DOHH2 (cell line): ENCODE measurements at regions not wholly inside any gene's neighbourhood (a gene's known extent, or its start where the extent isn't known, plus 50 kb on each side); places are given as distances from the start of the nearest gene placed in this dataset.

Source experiments
- H3F3A ChIP-seq: fragments of 200-600 bp; sonication (generic), shearing (Covaris generic); 2 replicates; pipeline ENCODE4 v1.6.0; 2016; ENCODE audit warnings: antibody characterized with exemption, mild to moderate bottlenecking; ENCODE audit not compliant: control insufficient read depth, insufficient read depth
- H3K27ac ChIP-seq: fragments of 200-600 bp; sonication (generic); 2 replicates; pipeline ENCODE4 v1.5.1; 2014; ENCODE audit warnings: low read depth, mild to moderate bottlenecking, low read length, moderate library complexity
- H3K27me3 ChIP-seq: fragments of 200-600 bp; sonication (generic); 2 replicates; pipeline ENCODE4 v1.6.1; 2014; ENCODE audit warnings: mild to moderate bottlenecking, low read length, mixed read lengths; ENCODE audit not compliant: control insufficient read depth
- H3K36me3 ChIP-seq: fragments of 200-600 bp; sonication (generic); 2 replicates; pipeline ENCODE4 v1.6.1; 2014; ENCODE audit warnings: mild to moderate bottlenecking, low read length, moderate library complexity, mixed read lengths; ENCODE audit not compliant: control insufficient read depth
- H3K4me1 ChIP-seq: fragments of 200-600 bp; sonication (generic); 2 replicates; pipeline ENCODE4 v1.6.1; 2014; ENCODE audit warnings: mild to moderate bottlenecking, low read length, mixed read lengths; ENCODE audit not compliant: control insufficient read depth
- H3K4me2 ChIP-seq: fragments of 200-600 bp; sonication (generic); 2 replicates; pipeline ENCODE4 v1.6.0; 2014; ENCODE audit warnings: mild to moderate bottlenecking, low read length, moderate library complexity
- H3K4me3 ChIP-seq: fragments of 200-600 bp; sonication (generic); 2 replicates; pipeline ENCODE4 v1.5.1; 2014; ENCODE audit warnings: mild to moderate bottlenecking, low read length, mixed read lengths
- H3K79me2 ChIP-seq: fragments of 200-600 bp; sonication (generic); 2 replicates; pipeline ENCODE4 v1.6.1; 2014; ENCODE audit warnings: mild to moderate bottlenecking, low read length, mixed read lengths; ENCODE audit not compliant: control insufficient read depth
- H3K9me2 ChIP-seq: fragments of 200-600 bp; sonication (generic); replicated peaks from 2 replicates; pipeline ENCODE4 v1.6.1; 2014; ENCODE audit warnings: mild to moderate bottlenecking, low read length, mixed read lengths; ENCODE audit not compliant: control insufficient read depth
- H3K9me3 ChIP-seq: fragments of 200-600 bp; sonication (generic); 2 replicates; pipeline ENCODE4 v1.6.1; 2014; ENCODE audit warnings: antibody characterized with exemption, low read length, mixed read lengths; ENCODE audit not compliant: control insufficient read depth, insufficient read depth
- H4K20me1 ChIP-seq: fragments of 200-600 bp; sonication (generic); 2 replicates; pipeline ENCODE4 v1.6.0; 2014; ENCODE audit warnings: low read depth, mild to moderate bottlenecking, antibody characterized with exemption, low read length, moderate library complexity; ENCODE audit not compliant: control insufficient read depth, insufficient read depth
- CTCF ChIP-seq: fragments of 200-600 bp; sonication (generic); IDR thresholded peaks from one replicate; pipeline ENCODE4 v1.5.1; 2014; ENCODE audit warnings: antibody characterized with exemption, mild to moderate bottlenecking, low read depth, low read length; ENCODE audit not compliant: poor library complexity, severe bottlenecking
- EZH2phosphoT487 ChIP-seq: fragments of 200-600 bp; sonication (generic); IDR thresholded peaks from 2 replicates; pipeline ENCODE4 v1.6.1; 2017; ENCODE audit warnings: borderline replicate concordance, mild to moderate bottlenecking, antibody characterized with exemption, low read length, moderate library complexity, mixed read lengths

GRCh38 chr2:203610558-203610957, 75.5 kb upstream of the RAPH1 start:
- H3K4me2 ChIP-seq: no peak overlapping the region
- no peaks in the 10 kb centered on the region for H3K9me2 ChIP-seq
- H3K4me3 ChIP-seq: no peak overlapping the region
- H3K79me2 ChIP-seq: no peaks in the 10 kb centered on the region
- no peaks in the 10 kb centered on the region for H4K20me1 ChIP-seq
- H3K27me3 ChIP-seq: no peaks in the 10 kb centered on the region
- no peaks in the 10 kb centered on the region for H3K36me3 ChIP-seq
- H3K27ac ChIP-seq: no peak overlapping the region
- H3K4me1 ChIP-seq: no peaks in the 10 kb centered on the region
- TF ChIP-seq EZH2phosphoT487 (no peak), CTCF (no peak)
- H3K9me3 ChIP-seq: no peaks in the 10 kb centered on the region
- H3F3A ChIP-seq: no peaks in the 10 kb centered on the region

GRCh38 chr2:203612246-203612645, 77.1 kb upstream of the RAPH1 start:
- Histone ChIP-seq H3K27ac (no peak overlapping the region), H3K36me3 (no peaks in the 10 kb centered on the region), H3K4me3 (no peak overlapping the region), H3K4me2 (no peak overlapping the region), H3K9me3 (no peaks in the 10 kb centered on the region), H3K4me1 (no peaks in the 10 kb centered on the region), H3K9me2 (no peaks in the 10 kb centered on the region), H3K27me3 (no peaks in the 10 kb centered on the region), H4K20me1 (no peaks in the 10 kb centered on the region), H3K79me2 (no peaks in the 10 kb centered on the region), H3F3A (no peaks in the 10 kb centered on the region)
- TF ChIP-seq EZH2phosphoT487: no peak
- no peak for TF ChIP-seq CTCF

GRCh38 chr2:203619267-203619878, 84.3 kb upstream of the RAPH1 start:
- H3K4me2 ChIP-seq: no peak overlapping the region

More at GRCh38 chr2:203619267-203619878, 84.3 kb upstream of the RAPH1 start:
- no peaks in the 10 kb centered on the region for H3K79me2 ChIP-seq
- no peak overlapping the region for H3K27ac ChIP-seq
- no peaks in the 10 kb centered on the region for H3K36me3 ChIP-seq
- no peaks in the 10 kb centered on the region for H3K4me1 ChIP-seq
- H3K9me3 ChIP-seq: no peaks in the 10 kb centered on the region
- no peaks in the 10 kb centered on the region for H3F3A ChIP-seq
- TF ChIP-seq EZH2phosphoT487 (no peak), CTCF (no peak)
- H3K27me3 ChIP-seq: no peaks in the 10 kb centered on the region
- no peak overlapping the region for H3K4me3 ChIP-seq
- no peaks in the 10 kb centered on the region for H4K20me1 ChIP-seq
- no peaks in the 10 kb centered on the region for H3K9me2 ChIP-seq
